Inferior parietal cortex (tissue), 1 donor: ENCODE measurements at regions not wholly inside any gene's neighbourhood (a gene's known extent, or its start where the extent isn't known, plus 50 kb on each side); places are given as distances from the start of the nearest gene placed in this dataset.

ENCODE experiments used
- DNase-seq: peaks from one replicate; pipeline ENCODE4 v3.0.0-alpha.2; 2016; ENCODE audit errors: extremely low spot score

DNA sequence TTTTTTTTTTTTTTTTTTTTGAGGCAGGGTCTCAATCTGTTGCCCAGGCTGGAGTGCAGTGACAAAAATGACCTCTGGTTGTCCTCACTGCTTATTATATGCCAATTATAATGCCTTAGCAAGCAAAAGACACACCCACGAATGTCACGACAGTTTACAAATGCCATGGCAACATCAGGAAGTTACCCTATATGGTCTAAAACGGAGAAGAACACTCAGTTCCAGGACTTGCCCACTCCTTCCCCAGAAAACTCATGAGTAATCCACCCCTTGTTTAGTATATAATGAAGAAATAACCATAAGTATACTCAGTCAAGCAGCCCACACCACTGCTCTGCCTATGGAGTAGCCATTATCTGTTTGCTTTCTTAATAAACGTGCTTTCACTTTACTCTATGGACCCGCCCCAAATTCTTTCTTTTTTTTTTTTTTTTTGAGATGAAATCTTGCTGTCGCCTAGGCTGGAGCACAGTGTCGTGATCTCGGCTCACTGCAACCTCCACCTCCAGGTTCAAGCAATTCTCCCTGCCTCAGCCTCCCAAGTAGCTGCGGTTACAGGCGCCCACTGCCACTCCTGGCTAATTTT lies 106.2 kb downstream of the SMIM20 start:
- peak; percentile 25 for DNase-seq

- no peak for DNase-seq
Measured at GRCh38 chr4:26020881-26021280, 106.9 kb downstream of the SMIM20 start.

DNA sequence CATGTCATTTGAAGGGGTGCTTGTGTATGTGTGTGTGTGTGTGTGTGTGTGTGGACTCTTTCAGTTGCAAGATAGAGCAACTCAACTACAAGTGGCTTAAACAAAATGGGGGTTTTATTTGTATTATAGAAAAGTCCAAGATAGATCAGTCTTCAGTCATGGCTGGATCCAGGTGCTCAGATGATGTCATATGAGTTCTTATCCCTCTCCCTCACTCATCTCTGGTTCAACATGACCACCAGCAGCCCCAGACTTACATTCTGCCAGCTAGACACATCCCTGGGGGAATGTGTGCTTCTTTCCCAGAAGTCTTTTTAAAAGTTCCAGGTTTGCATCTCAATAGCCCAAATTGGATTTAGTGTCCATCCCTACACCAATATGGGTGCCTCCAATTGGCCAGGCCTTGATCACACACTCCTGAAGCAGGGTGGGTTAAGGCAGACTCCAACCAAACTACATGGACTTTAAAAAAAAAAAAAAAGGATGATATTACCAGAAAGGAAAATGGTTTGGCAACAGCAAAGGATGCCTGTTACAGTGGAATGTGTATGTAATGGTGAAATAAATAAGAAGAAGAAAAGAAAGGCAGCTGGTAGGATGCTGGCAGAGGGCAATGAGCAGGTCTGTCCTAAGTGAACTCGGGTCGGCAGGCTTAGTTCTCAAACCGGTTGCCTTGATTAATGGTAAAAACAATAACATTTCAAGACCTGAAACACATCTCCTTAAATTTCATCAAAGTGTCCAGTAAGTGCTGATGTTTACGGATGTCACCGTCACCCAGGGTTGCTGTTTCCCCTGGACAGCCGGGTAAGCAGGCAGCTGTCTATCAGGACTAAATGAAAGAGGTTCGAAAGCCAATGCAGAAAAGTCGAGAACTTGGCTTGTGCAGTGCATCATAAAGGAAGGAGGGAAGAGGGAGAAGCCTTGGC lies 107.7 kb downstream of the SMIM20 start:
- DNase-seq: no peak

GRCh38 chr4:26022346-26023202 lies 108.6 kb downstream of the SMIM20 start:
- no peak for DNase-seq

DNA sequence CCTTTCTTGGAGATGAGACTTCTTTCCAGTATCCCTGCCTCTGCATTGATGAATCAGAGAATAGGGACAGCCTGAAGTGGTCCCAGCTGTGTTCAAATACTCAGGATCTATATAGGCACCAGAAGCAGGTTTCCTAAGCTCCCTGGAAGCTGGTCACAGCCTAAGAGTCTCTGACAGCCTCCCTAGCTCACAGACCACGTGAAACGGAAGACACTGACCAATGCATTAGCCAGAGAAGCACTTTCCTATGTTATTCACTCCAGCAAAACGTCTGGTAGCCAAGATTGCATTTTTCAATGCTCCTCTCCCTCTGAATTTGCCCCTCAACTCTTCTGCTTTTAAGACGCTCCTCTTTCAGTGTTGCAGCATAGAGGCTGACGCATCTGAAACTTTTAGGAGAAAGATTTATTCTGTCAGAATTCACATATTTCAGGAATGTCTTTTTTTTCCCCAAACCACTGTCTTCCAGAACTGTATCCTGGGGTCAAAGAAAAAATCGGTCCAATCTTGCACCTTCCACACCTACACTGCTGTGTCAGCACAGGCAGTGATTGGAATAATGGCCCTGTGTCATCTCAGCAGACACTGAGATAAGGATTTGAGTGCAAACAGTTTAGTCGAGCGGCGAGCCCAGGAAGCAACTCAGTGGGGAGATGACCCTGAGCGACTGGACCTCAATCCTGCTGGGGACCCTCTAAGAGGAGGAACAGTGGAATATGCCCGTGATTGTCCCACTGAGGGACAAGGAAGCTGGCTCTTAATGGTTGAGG lies 109.4 kb downstream of the SMIM20 start:
- no peak for DNase-seq

GRCh38 chr4:26024079-26024478 lies 110.1 kb downstream of the SMIM20 start:
- no peak for DNase-seq

DNA sequence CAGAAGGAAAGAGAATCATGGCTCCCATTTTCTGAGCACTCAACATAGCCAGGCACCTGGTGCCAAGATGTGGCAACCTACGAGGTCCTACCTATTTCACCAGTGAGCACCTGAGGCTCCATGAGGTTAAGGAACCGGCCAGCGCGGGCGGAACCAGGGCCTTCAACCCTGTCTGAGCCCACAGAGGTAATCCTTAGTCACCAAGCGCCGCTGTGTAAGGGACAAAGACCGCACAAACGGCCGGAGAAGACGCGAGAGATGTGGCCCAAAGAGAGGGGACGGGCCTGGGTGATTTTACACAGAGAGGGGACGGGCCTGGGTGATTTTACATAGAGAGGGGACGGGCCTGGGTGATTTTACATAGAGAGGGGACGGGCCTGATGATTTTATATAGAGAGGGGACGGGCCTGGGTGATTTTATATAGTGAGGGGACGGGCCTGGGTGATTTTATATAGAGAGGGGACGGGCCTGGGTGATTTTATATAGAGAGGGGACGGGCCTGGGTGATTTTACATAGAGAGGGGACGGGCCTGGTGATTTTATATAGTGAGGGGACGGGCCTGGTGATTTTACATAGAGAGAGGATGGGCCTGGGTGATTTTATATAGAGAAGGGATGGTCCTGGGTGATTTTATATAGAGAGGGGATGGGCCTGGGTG lies 114.2 kb downstream of the SMIM20 start:
- DNase-seq: no peak

- no peak for DNase-seq
Measured at GRCh38 chr4:26028793-26029567, 115.0 kb downstream of the SMIM20 start.

- no peak for DNase-seq
Measured at GRCh38 chr4:26029568-26030131, 115.6 kb downstream of the SMIM20 start.

DNA sequence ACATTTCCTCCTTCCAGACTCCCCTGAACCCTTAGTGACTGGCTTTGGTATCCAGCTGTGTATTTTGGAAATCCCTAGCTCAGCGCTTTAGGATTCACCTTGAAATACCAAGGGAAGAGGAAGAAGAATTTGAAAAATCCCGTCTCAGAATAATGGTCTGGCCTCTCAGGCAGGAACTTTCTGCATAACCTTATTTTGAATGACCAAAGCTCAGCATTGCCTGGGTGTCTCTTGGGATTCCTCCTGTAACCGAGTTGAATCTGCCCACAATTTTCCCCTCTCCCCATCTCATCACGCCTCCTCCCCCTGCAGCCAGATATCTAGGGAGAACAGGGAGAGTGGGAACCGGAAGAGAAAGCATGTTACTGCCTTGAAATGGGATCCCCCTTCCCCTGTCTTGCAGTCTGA lies 116.2 kb downstream of the SMIM20 start:
- no peak for DNase-seq

- no peak for DNase-seq
Measured at GRCh38 chr4:26030780-26031179, 116.8 kb downstream of the SMIM20 start.

- DNase-seq: no peak
Measured at GRCh38 chr4:26031704-26032103, 117.7 kb downstream of the SMIM20 start.

DNA sequence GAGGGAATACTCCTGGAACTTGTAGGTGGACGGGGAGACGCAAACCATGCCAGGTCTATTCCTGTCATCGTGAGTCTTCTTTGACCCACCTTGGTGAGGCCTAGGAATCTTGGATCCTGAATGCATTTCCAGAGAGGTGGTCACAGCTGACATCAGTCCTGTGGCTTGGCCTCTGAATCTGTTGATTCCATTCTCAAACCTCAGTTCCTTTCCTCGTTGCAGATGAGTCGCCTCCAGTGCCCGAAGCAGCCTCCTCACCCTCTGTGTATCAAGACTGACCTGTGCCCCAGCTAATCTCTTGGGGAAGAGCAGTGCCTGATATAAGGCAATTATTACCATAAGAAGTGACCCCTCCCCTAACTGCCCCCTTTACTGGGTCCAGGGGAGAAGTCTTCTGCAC lies 118.1 kb downstream of the SMIM20 start:
- DNase-seq: no peak

DNA sequence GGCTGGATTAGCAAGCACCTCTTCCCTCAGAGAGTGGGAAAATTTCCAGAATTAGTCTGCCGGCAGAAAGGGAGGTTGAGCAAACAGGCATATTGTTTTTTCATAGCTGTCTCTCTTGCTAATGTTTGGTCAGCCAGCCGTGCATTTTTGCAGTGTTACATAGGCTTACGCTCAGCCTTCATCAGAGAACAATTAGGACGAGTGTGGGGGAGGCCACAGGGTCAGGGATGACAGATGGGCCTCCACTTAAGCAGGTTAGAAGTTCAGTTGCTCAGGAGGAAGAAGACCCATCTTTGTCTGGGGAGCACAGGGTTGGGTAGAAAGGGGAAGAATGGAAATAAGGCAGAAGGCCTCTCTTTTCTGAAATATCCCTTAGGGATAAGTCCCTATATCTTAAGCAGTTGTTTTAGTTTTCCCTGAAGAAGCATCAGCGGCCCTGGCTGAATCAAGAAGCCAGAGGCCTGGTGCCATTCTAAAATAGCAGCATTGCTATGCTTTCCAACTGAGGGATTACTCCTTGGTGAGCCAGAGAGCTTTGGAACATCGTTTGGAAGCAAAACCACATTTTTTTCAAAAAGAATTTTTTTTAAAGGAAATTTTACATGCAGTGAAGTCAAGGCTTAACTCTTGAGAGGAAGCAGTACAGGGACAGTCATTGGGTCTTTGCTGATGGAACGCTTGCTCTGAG lies 118.8 kb downstream of the SMIM20 start:
- DNase-seq: no peak

DNA sequence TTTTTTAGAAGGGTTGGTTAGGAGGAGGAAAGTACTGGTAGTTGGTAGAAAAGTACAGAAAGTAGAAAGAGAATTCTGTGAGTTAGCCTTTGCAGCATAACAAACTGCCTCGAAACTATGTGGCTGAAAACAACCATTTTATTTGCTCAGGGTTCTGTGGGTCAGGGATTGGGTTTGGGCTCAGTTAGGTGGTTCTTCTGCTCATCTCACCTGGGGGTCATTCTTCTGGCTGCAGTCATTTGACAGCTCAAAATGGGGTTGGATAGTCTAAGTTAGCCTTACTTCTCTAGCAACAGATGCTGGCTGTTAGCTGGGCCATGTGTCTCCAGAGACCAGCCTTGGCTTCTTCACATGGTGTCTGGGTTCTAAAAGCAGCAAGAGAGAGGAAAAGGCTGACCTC lies 119.4 kb downstream of the SMIM20 start:
- no peak for DNase-seq

DNA sequence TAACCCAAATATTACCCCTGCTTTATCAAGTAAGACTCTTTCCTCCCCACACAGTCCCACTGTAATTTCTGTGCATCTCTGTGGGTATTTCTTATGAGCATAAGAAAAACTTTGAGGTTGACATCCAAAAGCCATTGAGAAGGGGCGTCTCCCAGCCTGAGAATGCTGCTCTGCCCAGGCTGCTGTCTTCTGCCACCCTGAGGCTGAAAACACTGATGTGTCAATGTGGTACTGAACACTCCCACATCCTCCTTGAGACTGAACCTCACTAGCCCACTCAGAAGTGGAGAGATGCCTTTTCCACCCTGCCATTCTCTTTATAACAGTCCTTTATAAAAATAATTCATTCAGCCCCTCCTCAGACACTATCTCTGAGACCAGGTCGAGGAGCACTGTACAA lies 120.8 kb downstream of the SMIM20 start:
- no peak for DNase-seq

- DNase-seq: no peak
Measured at GRCh38 chr4:26035921-26036320, 121.9 kb downstream of the SMIM20 start.

DNA sequence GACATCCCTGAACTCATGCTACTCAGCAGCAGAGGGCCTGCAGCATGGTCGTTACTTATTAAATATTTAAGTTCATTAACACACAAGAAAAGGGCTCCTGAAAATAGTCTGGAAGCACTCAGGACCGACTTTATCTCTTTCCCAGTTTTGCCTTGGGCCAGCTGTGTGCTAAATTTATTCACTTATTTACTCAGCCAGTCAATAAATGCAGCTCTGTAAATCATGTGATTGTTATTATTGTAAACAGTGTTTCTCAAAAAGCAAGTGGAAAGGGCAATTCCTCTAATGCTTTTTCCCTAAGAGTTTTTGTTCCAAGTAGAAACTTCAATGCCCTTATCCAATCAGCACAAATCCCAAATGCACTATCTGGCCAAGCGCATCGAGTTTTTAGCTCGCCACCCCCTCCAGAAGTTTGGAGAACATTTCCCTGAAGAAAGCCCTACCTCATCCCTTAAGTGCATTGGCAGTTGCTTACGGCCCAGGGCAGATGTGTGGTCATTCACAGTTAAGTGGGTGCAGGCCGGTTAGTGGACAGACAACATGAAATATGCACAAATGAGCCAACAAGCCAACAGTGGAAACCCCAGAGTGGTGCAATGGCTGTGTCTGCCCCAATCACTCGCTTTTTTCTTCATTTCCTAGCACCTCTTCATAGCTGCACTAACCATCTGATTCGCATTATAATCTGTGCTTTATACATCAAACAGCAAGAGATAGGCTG lies 125.8 kb downstream of the SMIM20 start:
- no peak for DNase-seq

DNA sequence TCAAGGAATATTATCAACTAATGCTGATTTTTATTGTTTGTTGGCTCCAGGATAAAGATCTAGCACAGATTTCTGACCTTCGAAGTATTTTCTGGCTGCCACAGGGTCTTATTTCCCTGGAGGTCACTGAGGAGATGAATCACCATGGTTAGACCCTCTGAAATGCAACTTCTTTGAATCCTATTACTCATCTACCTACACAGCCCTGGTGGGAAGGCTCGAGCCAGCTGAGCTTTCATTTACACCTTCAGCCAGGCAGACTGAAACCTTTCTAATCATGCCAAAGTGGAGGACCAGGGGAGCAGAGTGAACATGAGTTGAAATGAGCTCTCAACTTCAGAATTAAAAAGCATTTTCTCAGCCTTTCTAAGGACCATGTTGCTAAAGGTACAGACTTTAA lies 130.5 kb downstream of the SMIM20 start:
- no peak for DNase-seq
